Endothelial cell of umbilical vein (primary cell): ENCODE measurements at regions not wholly inside any gene's neighbourhood (a gene's known extent, or its start where the extent isn't known, plus 50 kb on each side); places are given as distances from the start of the nearest gene placed in this dataset.

ENCODE experiments used
- EZH2 ChIP-seq: IDR thresholded peaks from 2 replicates; pipeline ENCODE4 v1.6.1; 2012; ENCODE audit warnings: borderline replicate concordance, low read depth, mild to moderate bottlenecking, moderate library complexity, low read length, inconsistent platforms; ENCODE audit not compliant: severe bottlenecking
- FOS ChIP-seq: IDR thresholded peaks from 2 replicates; pipeline ENCODE4 v1.6.1; 2011; ENCODE audit warnings: mild to moderate bottlenecking, low read length, moderate library complexity, borderline replicate concordance; ENCODE audit not compliant: insufficient read depth
- GATA2 ChIP-seq: IDR thresholded peaks from 2 replicates; pipeline ENCODE4 v1.7.0; 2011; ENCODE audit warnings: low read depth, mild to moderate bottlenecking, moderate library complexity, mixed read lengths, low read length; ENCODE audit not compliant: insufficient read length, insufficient read depth
- JUN ChIP-seq: IDR thresholded peaks from 2 replicates; pipeline ENCODE4 v1.6.1; 2011; ENCODE audit warnings: borderline replicate concordance, low read depth; ENCODE audit not compliant: insufficient read length, insufficient read depth
- MYC ChIP-seq: IDR thresholded peaks from one replicate; pipeline ENCODE4 v1.6.1; 2011; ENCODE audit warnings: mild to moderate bottlenecking, low read depth, low read length
- POLR2A ChIP-seq: IDR thresholded peaks from 2 replicates; pipeline ENCODE4 v1.6.1; 2012; ENCODE audit warnings: low read depth, mild to moderate bottlenecking, control low read depth, low read length
- POLR2AphosphoS5 ChIP-seq: IDR thresholded peaks from 2 replicates; pipeline ENCODE4 v1.6.1; 2012; ENCODE audit warnings: low read depth, mild to moderate bottlenecking, control low read depth, low read length, moderate library complexity; ENCODE audit not compliant: insufficient read depth
- TF ChIP-seq, protein P1 (sequence below): IDR thresholded peaks from 2 replicates; pipeline ENCODE4 v1.6.1; 2011; ENCODE audit not compliant: insufficient read depth, insufficient read length
- TF ChIP-seq, protein P2 (sequence below), 2 donors: IDR thresholded peaks; 1 replicate in 1 of 2; 2 replicates in 1 of 2; pipeline ENCODE4 v1.5.1; 2011; ENCODE audit warnings: low read length in 2 of 2, mild to moderate bottlenecking in 2 of 2, moderate library complexity in 2 of 2, control low read depth in 1 of 2, inconsistent platforms in 1 of 2, low read depth in 1 of 2; ENCODE audit not compliant: insufficient read depth in 1 of 2; ENCODE audit errors: extremely low read depth in 1 of 2

DNA sequence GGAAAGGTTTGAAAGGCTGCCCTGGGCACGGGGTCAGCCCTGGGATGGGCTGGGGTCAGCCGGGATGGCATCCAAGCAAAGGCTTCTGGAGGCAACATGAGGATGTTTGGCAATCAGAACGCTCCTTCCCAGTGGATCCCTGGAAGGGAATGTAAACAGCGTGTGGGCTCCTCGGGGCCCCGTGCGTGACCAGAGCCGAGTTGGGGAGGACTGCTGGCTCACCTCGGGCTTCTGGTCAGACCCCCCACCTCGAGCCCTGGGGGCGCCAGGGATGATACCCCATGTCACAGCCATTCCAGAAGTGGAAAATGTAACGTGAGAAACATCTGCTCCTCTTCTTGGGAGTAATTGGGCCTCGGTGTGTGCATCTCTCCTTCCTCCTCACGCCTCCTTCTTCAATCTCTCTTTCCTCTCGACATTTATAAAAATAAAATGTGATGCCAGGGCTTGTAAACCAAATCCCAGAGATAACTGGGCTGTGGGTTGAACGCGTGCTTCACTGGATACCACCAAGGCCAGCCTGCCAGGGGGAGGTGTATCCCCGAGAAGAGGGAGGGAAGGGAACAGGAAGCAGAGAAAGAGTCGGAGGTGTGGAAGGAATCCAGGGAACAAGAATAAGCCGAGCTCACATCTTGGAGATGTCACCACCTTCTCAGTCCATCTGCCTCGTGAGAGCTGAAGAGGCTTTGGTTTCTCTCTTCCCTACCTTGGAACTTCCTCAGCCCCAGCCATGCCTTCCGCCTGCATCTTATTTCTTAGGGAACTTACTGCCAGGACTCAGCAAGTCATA lies 144.8 kb downstream of the NUAK1 start:
- TF ChIP-seq, protein P1, sequence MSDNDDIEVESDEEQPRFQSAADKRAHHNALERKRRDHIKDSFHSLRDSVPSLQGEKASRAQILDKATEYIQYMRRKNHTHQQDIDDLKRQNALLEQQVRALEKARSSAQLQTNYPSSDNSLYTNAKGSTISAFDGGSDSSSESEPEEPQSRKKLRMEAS = no peak
- no peak for TF ChIP-seq MYC
- TF ChIP-seq, protein P2, sequence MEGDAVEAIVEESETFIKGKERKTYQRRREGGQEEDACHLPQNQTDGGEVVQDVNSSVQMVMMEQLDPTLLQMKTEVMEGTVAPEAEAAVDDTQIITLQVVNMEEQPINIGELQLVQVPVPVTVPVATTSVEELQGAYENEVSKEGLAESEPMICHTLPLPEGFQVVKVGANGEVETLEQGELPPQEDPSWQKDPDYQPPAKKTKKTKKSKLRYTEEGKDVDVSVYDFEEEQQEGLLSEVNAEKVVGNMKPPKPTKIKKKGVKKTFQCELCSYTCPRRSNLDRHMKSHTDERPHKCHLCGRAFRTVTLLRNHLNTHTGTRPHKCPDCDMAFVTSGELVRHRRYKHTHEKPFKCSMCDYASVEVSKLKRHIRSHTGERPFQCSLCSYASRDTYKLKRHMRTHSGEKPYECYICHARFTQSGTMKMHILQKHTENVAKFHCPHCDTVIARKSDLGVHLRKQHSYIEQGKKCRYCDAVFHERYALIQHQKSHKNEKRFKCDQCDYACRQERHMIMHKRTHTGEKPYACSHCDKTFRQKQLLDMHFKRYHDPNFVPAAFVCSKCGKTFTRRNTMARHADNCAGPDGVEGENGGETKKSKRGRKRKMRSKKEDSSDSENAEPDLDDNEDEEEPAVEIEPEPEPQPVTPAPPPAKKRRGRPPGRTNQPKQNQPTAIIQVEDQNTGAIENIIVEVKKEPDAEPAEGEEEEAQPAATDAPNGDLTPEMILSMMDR (IDR thresholded peaks at IDR 0.05; ENCODE audit: extremely low read depth in 1 of 2, insufficient read depth in 1 of 2, low read depth in 1 of 2, low read length in 2 of 2) = no peak
- no peak for TF ChIP-seq EZH2
- TF ChIP-seq POLR2A = no peak
- no peak for TF ChIP-seq GATA2
- TF ChIP-seq JUN = no peak
- TF ChIP-seq POLR2AphosphoS5 = no peak
- TF ChIP-seq FOS = no peak
